ENCODE measurements at regions not wholly inside any gene's neighbourhood (a gene's known extent, or its start where the extent isn't known, plus 50 kb on each side); places are given as distances from the start of the nearest gene placed in this dataset.
"Not testable (repeated sequence)": the region's sequence is repeated elsewhere in the genome, so short reads cannot be mapped to it uniquely, and the experiment has no call there.

DNA sequence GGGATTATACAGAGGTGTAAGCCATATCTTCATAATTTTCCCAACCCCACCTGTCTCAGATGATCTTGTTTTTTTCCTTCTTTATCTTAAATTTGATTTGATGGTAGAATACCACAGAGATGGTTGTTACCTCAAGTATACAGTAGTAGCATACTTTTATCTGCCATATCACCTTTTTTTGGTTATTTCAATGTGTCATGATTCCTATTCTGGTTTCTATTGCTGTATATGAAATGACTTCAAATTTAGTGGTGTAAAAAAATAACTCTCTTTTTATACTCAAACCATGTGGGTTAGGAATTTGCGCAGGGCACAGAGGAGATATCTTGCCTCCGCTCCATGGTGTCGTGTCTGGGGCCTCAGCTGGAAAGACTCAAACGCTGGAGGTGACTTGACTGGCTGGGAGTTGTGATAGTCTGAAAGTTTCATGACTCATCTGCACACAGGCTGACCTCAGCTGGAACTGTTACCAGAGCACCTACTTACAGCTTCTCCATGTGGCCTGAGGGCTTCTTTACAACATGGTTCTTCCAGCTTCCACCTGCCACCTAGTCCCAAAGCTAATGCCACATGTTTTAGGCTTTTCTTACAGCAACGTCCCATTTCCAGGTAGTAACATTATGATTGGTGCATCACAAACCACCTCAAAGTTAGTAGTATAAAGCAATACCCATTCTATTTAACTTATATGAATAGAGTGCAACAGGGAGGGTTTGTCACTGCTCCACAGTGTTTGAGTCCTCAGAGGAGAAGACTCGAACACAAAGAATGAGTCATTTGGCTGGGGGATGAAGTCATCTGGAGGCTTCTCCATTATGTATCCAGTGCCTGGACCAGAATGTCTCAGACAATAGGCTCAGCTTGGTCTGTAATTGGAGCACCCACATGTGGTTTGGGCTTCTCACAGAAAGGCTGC lies 82.3 kb upstream of the XPO1 start:
- peak; percentile 16 for DNase-seq

DNA sequence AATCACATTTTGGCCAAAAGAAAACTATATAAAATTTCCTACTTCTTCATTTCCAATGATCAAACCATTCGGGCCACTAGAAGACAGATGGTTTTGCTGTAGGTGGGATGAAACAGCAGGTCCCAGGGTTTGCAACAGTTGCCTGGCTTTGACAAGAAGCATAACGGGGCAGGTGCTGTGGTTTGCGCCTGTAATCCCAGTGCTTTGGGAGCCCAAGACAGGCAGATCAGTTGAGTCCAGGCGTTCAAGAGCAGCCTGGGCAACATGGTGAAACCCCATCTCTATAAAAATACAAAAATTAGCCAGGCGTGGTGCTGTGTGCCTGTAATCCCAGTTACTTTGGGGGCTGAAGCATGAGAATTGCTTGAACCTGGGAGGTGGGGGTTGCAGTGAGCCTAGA lies 81.4 kb upstream of the XPO1 start:
- DNase-seq = no peak

DNA sequence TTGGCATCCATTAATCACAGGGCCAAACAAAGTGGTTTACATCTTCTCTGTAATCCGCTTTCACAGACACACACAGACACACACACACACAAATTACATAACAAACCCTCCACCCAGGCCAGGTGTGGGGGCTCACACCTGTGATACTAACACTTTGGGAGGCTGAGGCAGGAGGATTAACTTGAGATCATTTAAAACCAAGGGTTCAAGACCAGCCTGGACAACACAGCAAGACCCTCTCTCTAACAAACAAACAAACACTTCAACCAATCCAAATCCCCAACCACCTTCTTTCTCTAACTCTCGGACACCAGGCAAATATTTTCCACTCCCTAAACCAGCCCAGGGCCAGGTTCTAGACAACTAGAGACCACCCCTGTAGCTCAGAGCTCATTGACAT lies 79.5 kb upstream of the XPO1 start:
- DNase-seq = no peak

DNA sequence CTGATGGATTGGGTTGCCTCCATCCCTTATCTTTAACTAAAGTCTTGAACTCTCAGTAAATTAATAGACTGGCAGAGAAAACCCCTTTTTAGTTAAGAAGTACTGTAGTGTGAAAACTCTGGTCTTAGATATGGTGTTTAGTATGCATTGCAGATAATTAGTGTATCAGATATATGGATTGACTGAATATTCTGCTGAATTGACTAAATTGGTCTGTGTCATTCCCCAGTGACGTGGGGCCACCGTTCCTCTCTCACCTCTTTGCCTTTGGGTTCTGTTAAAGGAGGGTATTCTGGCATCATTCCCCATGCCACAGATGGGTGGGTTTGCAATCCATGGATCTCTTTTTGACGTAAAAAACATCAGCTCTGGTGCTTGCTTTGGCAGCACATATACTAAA lies 67.1 kb upstream of the XPO1 start:
- DNase-seq = no peak

DNA sequence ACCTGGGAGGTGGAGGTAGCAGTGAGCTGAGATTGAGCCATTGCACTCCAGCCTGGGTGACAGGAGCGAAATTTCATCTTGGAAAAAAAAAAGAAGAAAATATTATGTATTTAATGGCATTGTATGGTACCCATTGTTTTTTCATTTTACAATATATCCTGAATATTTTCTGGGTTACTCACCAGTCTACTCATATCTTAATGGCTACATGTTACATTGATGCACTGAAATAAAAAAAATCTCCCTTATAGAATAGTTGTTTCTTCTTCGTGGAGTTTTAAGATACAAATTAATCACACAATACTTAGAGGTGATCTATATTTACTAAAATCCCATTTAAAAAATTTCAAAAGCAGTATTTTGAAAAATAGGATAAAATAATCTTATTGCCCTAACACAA lies 66.3 kb upstream of the XPO1 start:
- no peak for DNase-seq

DNA sequence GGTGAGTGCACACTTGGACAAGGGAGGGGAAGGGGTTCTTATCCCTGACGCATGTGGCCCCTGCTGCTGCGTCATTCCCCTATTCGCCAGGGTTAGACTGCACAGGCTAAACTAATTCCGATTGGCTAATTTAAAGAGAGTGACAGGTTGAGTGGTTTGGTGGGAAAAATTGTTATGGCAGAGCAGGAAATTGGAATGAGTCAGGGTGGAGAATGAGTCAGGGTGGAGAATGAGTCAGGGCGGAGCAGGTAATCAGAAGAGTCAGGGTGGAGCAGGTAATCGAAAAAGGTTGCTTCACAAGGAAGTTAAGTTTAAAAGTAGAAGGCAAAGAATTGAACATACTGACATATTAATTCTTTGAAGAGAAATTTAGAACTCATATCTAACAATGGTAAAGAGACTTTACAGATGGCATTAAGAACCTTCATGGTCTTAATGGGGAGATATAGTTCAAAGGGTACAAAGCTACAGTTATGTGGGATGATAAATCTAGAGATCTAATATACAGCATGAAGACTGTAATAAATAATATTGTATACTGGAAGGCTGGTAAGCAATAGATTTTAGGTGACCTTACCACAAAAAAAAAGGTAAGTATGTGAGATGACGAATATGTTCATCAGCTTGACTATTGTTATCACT lies 60.5 kb upstream of the XPO1 start:
- DNase-seq = peak; percentile 21

DNA sequence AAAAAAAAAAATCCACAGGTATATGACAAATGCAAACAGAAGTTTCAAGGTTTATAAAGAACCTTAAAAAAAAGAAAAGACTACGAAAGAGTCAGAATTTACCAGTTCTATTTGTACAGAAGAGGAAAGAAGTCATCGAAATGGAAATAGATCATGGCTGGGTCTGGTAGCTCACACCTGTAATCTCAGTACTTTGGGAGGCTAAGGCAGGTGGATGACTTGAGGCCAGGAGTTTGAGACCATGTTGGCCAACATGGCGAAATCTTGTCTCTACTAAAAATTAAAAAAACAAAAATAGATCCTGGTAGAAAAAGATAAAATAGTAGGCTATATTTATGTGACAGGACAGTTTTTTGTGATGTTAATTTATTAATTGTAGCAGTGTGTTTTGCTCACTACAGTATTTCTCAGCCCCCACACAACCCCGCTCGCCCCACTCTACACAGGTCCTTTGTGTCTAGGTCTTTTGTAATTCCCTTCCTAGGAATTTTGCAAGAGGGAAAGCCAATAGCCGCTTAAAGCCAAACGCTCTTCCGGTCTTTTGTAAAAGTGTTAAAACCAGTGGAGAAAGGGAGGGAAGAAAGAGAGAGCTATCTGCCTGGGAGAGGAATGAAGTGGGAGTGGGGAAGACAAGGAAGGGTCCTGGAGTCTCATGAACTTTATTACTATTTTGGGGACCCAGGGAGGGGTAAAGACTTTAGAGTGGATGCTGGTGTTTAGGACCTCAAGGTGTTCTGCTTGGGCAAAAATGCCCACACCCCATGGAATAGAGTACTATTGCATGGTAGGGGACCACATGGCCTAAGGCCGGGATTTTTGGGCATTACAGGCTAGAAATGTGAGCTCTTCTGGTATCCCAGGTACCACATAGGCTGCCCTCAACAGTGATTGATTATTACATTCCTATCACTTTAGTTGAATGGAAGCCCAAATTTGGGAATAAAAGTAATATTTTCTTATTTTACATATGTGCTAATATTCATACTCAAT lies 59.4 kb upstream of the XPO1 start:
- no peak for DNase-seq

DNA sequence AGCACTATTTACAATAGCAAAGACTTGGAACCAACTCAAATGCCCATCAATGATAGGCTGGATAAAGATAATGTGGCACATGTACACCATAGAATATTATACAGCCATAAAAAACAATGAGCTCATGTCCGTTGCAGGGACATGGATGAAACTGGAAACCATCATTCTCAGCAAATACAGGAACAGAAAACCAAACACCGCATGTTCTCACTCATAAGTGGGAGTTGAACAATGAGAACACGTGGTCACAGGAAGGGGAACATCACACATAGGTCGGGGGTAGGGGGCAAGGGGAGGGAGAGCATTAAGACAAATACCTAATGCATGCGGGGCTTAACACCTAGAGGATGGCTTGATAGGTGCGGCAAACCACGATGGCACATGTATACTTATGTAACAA lies 56.0 kb upstream of the XPO1 start:
- DNase-seq = not testable (repeated sequence)

DNA sequence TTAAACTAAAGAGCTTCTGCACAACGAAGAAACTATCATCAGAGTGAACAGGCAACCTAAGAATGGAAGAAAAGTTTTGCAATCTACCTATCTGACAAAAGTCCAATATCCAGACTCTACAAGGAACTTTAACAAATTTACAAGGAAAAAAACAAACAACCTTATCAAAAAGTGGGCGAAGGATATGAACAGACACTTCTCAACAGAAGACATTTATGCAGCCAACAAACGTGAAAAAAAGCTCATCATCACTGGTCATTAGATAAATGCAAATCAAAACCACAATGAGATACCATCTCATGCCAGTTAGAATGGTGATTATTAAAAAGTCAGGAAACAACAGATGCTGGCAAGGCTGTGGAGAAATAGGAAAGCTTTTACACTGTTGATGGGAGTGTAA lies 55.5 kb upstream of the XPO1 start:
- not testable (repeated sequence) for DNase-seq

DNA sequence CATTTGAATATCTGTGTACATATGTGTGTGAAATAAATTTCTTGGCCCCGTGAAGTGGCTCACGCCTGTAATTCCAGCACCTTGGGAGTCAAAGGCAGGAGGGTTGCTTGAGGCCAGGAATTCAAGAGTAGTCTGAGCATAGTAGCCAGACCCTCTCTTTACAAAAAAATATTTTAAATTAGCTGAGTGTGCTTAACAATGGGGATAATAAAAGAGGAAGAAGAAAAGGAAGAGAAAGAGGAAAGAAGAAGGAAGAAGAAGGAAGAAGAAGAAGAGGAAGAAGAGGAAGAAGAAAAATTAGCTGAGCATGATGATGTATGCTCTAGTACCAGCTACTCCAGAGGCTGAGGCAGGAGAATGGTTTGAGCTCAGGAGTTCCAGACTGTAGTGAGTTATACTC lies 52.1 kb upstream of the XPO1 start:
- DNase-seq = no peak

DNA sequence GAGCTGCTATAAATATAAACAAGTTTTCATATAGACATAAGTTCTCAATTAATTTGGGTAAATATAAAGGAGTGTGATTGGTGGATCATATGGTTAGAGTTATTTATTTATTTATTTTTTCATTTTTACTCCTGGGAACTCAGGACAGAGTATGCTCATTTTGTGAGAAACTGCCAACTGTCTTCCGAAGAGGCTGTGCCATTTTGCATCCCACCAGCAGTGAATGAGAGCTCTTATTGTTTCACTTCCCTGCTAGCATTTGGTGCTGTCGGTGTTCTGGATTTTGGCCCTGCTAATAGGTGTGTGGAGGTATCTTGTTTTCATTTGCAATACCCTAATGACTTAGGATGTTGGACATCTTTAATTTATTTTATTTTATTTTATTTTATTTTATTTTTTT lies 50.4 kb upstream of the XPO1 start:
- DNase-seq = no peak

Measured in stimulated activated CD4-positive, alpha-beta T cell treated with anti-CD3 and anti-CD28 coated beads, Interleukin-15, amount 100 ng/mL, for 24 hours (primary cell).